Type B pancreatic cell (in vitro differentiated cells): ENCODE measurements at regions not wholly inside any gene's neighbourhood (a gene's known extent, or its start where the extent isn't known, plus 50 kb on each side); places are given as distances from the start of the nearest gene placed in this dataset.
A peak's percentile ranks its signal among the peaks of the same experiment; 100 is the strongest.
"Not testable (repeated sequence)": the region's sequence is repeated elsewhere in the genome, so short reads cannot be mapped to it uniquely, and the experiment has no call there.

ENCODE experiments used
- DNase-seq: peaks from one replicate; pipeline ENCODE4 v3.0.0; 2021; ENCODE audit warnings: mixed read lengths; ENCODE audit not compliant: unreplicated experiment; ENCODE audit errors: extremely low spot score
- H3K27ac Mint-ChIP-seq: 2 replicates; pipeline ENCODE4 v1.8.0; 2021; ENCODE audit warnings: mild to moderate bottlenecking, mixed read lengths
- H3K27me3 Mint-ChIP-seq: 2 replicates; pipeline ENCODE4 v1.8.0; 2021; ENCODE audit warnings: mixed read lengths
- H3K36me3 Mint-ChIP-seq: 2 replicates; pipeline ENCODE4 v1.8.0; 2021; ENCODE audit warnings: mixed read lengths
- H3K4me1 Mint-ChIP-seq: one replicate; pipeline ENCODE4 v1.8.0; 2021; ENCODE audit warnings: mixed read lengths; ENCODE audit not compliant: unreplicated experiment
- H3K4me3 Mint-ChIP-seq: 2 replicates; pipeline ENCODE4 v1.8.0; 2021; ENCODE audit warnings: mild to moderate bottlenecking, mixed read lengths
- H3K9me3 Mint-ChIP-seq: 2 replicates; pipeline ENCODE4 v1.8.0; 2021; ENCODE audit warnings: mixed read lengths
- CTCF ChIP-seq: fragments of 200-600 bp; sonication (generic); conservative IDR thresholded peaks from 2 replicates; pipeline ENCODE4 v1.5.0; 2021; ENCODE audit warnings: antibody characterized with exemption, mild to moderate bottlenecking

GRCh38 chr15:77905301-77905920 is 172.1 kb downstream of the TBC1D2B start:
- H3K27ac Mint-ChIP-seq = no peak overlapping the region
- TF ChIP-seq CTCF = no peak
- no peak overlapping the region for H3K4me3 Mint-ChIP-seq
- no peaks in the 10 kb centered on the region for H3K36me3 Mint-ChIP-seq
- no peaks in the 10 kb centered on the region for H3K9me3 Mint-ChIP-seq
- DNase-seq = peak; percentile 60
- no peaks in the 10 kb centered on the region for H3K4me1 Mint-ChIP-seq
- H3K27me3 Mint-ChIP-seq = no peaks in the 10 kb centered on the region

- Mint-ChIP-seq H3K4me1 (no peaks in the 10 kb centered on the region), H3K36me3 (no peaks in the 10 kb centered on the region), H3K9me3 (no peaks in the 10 kb centered on the region), H3K4me3 (no peak overlapping the region), H3K27me3 (no peaks in the 10 kb centered on the region), H3K27ac (no peak overlapping the region)
- no peak for DNase-seq
- TF ChIP-seq CTCF = no peak
Measured at GRCh38 chr15:77904901-77905300, 172.6 kb downstream of the TBC1D2B start.

GRCh38 chr15:77904436-77904821 is 173.1 kb downstream of the TBC1D2B start:
- H3K9me3 Mint-ChIP-seq = no peaks in the 10 kb centered on the region
- no peak overlapping the region for H3K4me3 Mint-ChIP-seq
- H3K36me3 Mint-ChIP-seq = no peaks in the 10 kb centered on the region

GRCh38 chr15:77903761-77904435 is 173.6 kb downstream of the TBC1D2B start:
- H3K27me3 Mint-ChIP-seq, H3K27ac Mint-ChIP-seq, H3K36me3 Mint-ChIP-seq, H3K4me3 Mint-ChIP-seq, H3K4me1 Mint-ChIP-seq, DNase-seq, H3K9me3 Mint-ChIP-seq: not testable (repeated sequence)

More at GRCh38 chr15:77904436-77904821, 173.1 kb downstream of the TBC1D2B start:
- Mint-ChIP-seq H3K27ac (no peak overlapping the region), H3K27me3 (no peaks in the 10 kb centered on the region), H3K4me1 (no peaks in the 10 kb centered on the region)
- TF ChIP-seq CTCF = no peak
- no peak for DNase-seq

GRCh38 chr15:77902921-77903760 is 174.4 kb downstream of the TBC1D2B start:
- not testable (repeated sequence) for H3K27ac Mint-ChIP-seq, H3K4me1 Mint-ChIP-seq, H3K4me3 Mint-ChIP-seq, H3K27me3 Mint-ChIP-seq, H3K36me3 Mint-ChIP-seq, H3K9me3 Mint-ChIP-seq, DNase-seq
- TF ChIP-seq CTCF = peak; percentile 80
